WTC11 (cell line): ENCODE measurements at regions not wholly inside any gene's neighbourhood (a gene's known extent, or its start where the extent isn't known, plus 50 kb on each side); places are given as distances from the start of the nearest gene placed in this dataset.

Source experiments
- ATAC-seq: fragments of 200-7000 bp; cut with Tn5 transposase; 2 replicates; pipeline ENCODE4 v1.10.0; 2021; ENCODE audit warnings: mild to moderate bottlenecking, moderate library complexity
- CTCF ChIA-PET: fragments of 300-600 bp; sonication (Branson Sonifier 250); formaldehyde crosslinking; loops from one replicate; lab custom pipeline; 2021; ENCODE audit warnings: antibody characterized with exemption; lab: Charles Lee
- POLR2A ChIA-PET: fragments of 350-600 bp; sonication (Branson Sonifier 250); formaldehyde crosslinking; loops from one replicate; lab custom pipeline; 2021; ENCODE audit warnings: antibody characterized with exemption; lab: Charles Lee
- DNase-seq: peaks from one replicate; pipeline ENCODE4 v3.0.0; 2021; ENCODE audit warnings: low spot score
- H3K27ac Mint-ChIP-seq: 2 replicates; pipeline ENCODE4 v1.8.0; 2021; ENCODE audit warnings: mixed read lengths
- H3K27me3 Mint-ChIP-seq: 2 replicates; pipeline ENCODE4 v1.8.0; 2021; ENCODE audit warnings: low read depth, mild to moderate bottlenecking, moderate library complexity, mixed read lengths
- H3K36me3 Mint-ChIP-seq: 2 replicates; pipeline ENCODE4 v1.8.0; 2021; ENCODE audit warnings: mixed read lengths
- H3K4me1 Mint-ChIP-seq: 2 replicates; pipeline ENCODE4 v1.8.0; 2022; ENCODE audit warnings: mixed read lengths
- H3K4me3 Mint-ChIP-seq: 2 replicates; pipeline ENCODE4 v1.8.0; 2021; ENCODE audit warnings: mild to moderate bottlenecking, moderate library complexity, mixed read lengths
- H3K9me3 Mint-ChIP-seq: 2 replicates; pipeline ENCODE4 v1.8.0; 2021; ENCODE audit warnings: mixed read lengths
- ESRRA ChIP-seq: sonication (generic); formaldehyde crosslinking; IDR thresholded peaks from 2 replicates; pipeline ENCODE4 v1.8.1; 2022; ENCODE audit warnings: mild to moderate bottlenecking, missing genetic modification reagents, borderline replicate concordance
- ETV6 ChIP-seq: sonication (generic); formaldehyde crosslinking; IDR thresholded peaks from 2 replicates; pipeline ENCODE4 v1.8.1; 2022; ENCODE audit warnings: mild to moderate bottlenecking, missing genetic modification reagents
- KAT7 ChIP-seq: sonication (generic); formaldehyde crosslinking; IDR thresholded peaks from 2 replicates; pipeline ENCODE4 v1.8.1; 2023; ENCODE audit warnings: missing genetic modification reagents, mild to moderate bottlenecking, borderline replicate concordance
- MXD4 ChIP-seq: fragments of 250-450 bp; sonication (Bioruptor Pico); IDR thresholded peaks from 2 replicates; pipeline ENCODE4 v1.8.0; 2021; ENCODE audit warnings: mild to moderate bottlenecking, moderate library complexity, borderline replicate concordance
- PRRX2 ChIP-seq: fragments of 250-450 bp; sonication (Bioruptor Pico); IDR thresholded peaks from 2 replicates; pipeline ENCODE4 v1.8.0; 2021; ENCODE audit warnings: mild to moderate bottlenecking
- RELA ChIP-seq: sonication (generic); formaldehyde crosslinking; IDR thresholded peaks from 2 replicates; pipeline ENCODE4 v1.8.1; 2022; ENCODE audit warnings: missing genetic modification reagents, mild to moderate bottlenecking, borderline replicate concordance
- SOX15 ChIP-seq: fragments of 250-450 bp; sonication (Bioruptor Pico); IDR thresholded peaks from 2 replicates; pipeline ENCODE4 v1.9.0; 2021; ENCODE audit warnings: mild to moderate bottlenecking
- TEAD4 ChIP-seq: sonication (generic); formaldehyde crosslinking; IDR thresholded peaks from 2 replicates; pipeline ENCODE4 v1.8.0; 2022; ENCODE audit warnings: mild to moderate bottlenecking, missing genetic modification reagents
- ZNF416 ChIP-seq: fragments of 250-450 bp; sonication (Bioruptor Pico); IDR thresholded peaks from 2 replicates; pipeline ENCODE4 v1.9.0; 2021; ENCODE audit warnings: mild to moderate bottlenecking, inconsistent platforms
- ZNF423 ChIP-seq: fragments of 250-450 bp; sonication (Bioruptor Pico); IDR thresholded peaks from 2 replicates; pipeline ENCODE4 v2.1.2; 2022; ENCODE audit warnings: mild to moderate bottlenecking, moderate library complexity
- TF ChIP-seq, protein P1 (sequence below): fragments of 250-450 bp; sonication (Bioruptor Pico); IDR thresholded peaks from 2 replicates; pipeline ENCODE4 v1.9.0; 2021; ENCODE audit warnings: mild to moderate bottlenecking
- TF ChIP-seq, protein P2 (sequence below): sonication (generic); formaldehyde crosslinking; IDR thresholded peaks from 2 replicates; pipeline ENCODE4 v1.8.0; 2023; ENCODE audit warnings: mild to moderate bottlenecking, missing genetic modification reagents
- TF ChIP-seq, protein P3 (sequence below): sonication (generic); formaldehyde crosslinking; IDR thresholded peaks from 2 replicates; pipeline ENCODE4 v1.8.1; 2023; ENCODE audit warnings: mild to moderate bottlenecking, missing genetic modification reagents, moderate library complexity
- TF ChIP-seq, protein P4 (sequence below): fragments of 250-450 bp; sonication (Bioruptor Pico); IDR thresholded peaks from 2 replicates; pipeline ENCODE4 v1.9.0; 2021; ENCODE audit warnings: mild to moderate bottlenecking
- TF ChIP-seq, protein P5 (sequence below): sonication (generic); formaldehyde crosslinking; IDR thresholded peaks from 2 replicates; pipeline ENCODE4 v1.8.1; 2022; ENCODE audit warnings: low read depth, mild to moderate bottlenecking, moderate library complexity, missing genetic modification reagents, borderline replicate concordance
- TF ChIP-seq, protein P6 (sequence below): sonication (generic); formaldehyde crosslinking; IDR thresholded peaks from 2 replicates; pipeline ENCODE4 v1.8.0; 2022; ENCODE audit warnings: mild to moderate bottlenecking, missing genetic modification reagents

DNA sequence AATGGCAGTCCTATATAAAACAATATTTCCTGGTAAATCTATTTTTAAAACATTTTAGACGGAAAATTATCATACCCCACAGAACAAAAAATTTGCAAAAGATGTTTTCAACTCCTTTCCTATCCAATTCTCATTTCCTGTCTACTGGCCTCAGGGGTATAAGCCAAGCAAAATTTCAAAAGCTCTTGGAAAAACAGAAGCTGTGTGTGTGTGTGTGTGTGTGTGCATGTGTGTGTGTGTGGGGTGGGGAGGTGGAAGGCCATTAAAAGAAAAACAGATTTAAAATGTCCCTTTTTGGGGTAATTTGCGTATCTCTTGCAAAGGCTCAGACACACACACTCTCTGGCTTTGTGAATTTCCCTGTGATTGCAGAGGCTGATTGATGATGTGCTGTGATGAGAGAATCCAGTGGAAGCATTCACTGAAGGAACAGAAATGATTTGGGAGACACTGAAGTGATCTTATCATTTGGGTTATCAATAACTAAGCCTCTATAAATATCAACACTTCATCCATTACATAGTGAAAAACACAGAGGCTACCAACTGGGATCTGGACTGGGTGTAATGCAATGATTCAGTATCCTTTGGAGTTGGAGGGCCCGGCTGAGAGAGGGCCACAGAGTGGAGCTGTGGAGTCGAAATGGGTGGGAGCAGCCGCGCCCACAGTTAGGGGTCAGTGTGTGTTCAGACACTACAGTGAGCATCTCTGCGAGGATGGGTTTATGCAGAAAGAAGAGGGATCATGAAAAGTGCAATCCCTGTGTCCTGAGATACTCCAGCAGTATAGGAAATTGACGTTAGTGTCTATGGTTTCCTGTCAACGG, 106.8 kb upstream of the PREP start (continued):
- TF ChIP-seq, protein P1, sequence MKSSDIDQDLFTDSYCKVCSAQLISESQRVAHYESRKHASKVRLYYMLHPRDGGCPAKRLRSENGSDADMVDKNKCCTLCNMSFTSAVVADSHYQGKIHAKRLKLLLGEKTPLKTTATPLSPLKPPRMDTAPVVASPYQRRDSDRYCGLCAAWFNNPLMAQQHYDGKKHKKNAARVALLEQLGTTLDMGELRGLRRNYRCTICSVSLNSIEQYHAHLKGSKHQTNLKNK (CRISPR knock-in tag) = no peak
- TF ChIP-seq ESRRA (CRISPR knock-in tag) (no peak), KAT7 (CRISPR knock-in tag) (no peak)

DNA sequence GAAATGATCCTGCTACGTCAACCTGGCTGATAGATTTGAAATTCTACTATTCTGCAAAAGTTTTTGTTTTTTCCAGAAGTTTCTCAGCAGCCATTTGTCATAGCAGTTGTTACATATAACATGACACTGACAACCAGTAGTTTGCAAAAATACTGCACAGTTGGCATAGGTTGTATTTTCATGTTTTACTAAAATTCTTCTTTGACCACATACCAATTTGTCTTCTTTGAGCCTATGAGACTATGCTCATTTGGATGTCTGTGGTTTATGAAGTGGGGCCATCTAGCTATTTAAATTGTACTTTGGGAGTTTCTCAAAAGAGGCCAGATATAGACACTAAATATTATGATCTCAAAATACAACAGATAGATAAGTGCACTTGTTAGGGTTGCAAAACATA, 104.9 kb upstream of the PREP start:
- TF ChIP-seq, protein P2, sequence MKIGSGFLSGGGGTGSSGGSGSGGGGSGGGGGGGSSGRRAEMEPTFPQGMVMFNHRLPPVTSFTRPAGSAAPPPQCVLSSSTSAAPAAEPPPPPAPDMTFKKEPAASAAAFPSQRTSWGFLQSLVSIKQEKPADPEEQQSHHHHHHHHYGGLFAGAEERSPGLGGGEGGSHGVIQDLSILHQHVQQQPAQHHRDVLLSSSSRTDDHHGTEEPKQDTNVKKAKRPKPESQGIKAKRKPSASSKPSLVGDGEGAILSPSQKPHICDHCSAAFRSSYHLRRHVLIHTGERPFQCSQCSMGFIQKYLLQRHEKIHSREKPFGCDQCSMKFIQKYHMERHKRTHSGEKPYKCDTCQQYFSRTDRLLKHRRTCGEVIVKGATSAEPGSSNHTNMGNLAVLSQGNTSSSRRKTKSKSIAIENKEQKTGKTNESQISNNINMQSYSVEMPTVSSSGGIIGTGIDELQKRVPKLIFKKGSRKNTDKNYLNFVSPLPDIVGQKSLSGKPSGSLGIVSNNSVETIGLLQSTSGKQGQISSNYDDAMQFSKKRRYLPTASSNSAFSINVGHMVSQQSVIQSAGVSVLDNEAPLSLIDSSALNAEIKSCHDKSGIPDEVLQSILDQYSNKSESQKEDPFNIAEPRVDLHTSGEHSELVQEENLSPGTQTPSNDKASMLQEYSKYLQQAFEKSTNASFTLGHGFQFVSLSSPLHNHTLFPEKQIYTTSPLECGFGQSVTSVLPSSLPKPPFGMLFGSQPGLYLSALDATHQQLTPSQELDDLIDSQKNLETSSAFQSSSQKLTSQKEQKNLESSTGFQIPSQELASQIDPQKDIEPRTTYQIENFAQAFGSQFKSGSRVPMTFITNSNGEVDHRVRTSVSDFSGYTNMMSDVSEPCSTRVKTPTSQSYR (CRISPR knock-in tag) = no peak
- TF ChIP-seq, protein P3, sequence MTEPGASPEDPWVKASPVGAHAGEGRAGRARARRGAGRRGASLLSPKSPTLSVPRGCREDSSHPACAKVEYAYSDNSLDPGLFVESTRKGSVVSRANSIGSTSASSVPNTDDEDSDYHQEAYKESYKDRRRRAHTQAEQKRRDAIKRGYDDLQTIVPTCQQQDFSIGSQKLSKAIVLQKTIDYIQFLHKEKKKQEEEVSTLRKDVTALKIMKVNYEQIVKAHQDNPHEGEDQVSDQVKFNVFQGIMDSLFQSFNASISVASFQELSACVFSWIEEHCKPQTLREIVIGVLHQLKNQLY (CRISPR knock-in tag) = no peak
- no peak for TF ChIP-seq TEAD4
- TF ChIP-seq, protein P4, sequence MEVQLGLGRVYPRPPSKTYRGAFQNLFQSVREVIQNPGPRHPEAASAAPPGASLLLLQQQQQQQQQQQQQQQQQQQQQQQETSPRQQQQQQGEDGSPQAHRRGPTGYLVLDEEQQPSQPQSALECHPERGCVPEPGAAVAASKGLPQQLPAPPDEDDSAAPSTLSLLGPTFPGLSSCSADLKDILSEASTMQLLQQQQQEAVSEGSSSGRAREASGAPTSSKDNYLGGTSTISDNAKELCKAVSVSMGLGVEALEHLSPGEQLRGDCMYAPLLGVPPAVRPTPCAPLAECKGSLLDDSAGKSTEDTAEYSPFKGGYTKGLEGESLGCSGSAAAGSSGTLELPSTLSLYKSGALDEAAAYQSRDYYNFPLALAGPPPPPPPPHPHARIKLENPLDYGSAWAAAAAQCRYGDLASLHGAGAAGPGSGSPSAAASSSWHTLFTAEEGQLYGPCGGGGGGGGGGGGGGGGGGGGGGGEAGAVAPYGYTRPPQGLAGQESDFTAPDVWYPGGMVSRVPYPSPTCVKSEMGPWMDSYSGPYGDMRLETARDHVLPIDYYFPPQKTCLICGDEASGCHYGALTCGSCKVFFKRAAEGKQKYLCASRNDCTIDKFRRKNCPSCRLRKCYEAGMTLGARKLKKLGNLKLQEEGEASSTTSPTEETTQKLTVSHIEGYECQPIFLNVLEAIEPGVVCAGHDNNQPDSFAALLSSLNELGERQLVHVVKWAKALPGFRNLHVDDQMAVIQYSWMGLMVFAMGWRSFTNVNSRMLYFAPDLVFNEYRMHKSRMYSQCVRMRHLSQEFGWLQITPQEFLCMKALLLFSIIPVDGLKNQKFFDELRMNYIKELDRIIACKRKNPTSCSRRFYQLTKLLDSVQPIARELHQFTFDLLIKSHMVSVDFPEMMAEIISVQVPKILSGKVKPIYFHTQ (CRISPR knock-in tag) = no peak
- TF ChIP-seq, protein P5, sequence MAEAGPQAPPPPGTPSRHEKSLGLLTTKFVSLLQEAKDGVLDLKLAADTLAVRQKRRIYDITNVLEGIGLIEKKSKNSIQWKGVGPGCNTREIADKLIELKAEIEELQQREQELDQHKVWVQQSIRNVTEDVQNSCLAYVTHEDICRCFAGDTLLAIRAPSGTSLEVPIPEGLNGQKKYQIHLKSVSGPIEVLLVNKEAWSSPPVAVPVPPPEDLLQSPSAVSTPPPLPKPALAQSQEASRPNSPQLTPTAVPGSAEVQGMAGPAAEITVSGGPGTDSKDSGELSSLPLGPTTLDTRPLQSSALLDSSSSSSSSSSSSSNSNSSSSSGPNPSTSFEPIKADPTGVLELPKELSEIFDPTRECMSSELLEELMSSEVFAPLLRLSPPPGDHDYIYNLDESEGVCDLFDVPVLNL (CRISPR knock-in tag) = no peak
- TF ChIP-seq, protein P6, sequence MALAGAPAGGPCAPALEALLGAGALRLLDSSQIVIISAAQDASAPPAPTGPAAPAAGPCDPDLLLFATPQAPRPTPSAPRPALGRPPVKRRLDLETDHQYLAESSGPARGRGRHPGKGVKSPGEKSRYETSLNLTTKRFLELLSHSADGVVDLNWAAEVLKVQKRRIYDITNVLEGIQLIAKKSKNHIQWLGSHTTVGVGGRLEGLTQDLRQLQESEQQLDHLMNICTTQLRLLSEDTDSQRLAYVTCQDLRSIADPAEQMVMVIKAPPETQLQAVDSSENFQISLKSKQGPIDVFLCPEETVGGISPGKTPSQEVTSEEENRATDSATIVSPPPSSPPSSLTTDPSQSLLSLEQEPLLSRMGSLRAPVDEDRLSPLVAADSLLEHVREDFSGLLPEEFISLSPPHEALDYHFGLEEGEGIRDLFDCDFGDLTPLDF (CRISPR knock-in tag) = no peak
- CTCF ChIA-PET = no interaction called here
- no peaks in the 10 kb centered on the region for H3K9me3 Mint-ChIP-seq
- no peaks in the 10 kb centered on the region for H3K36me3 Mint-ChIP-seq
- POLR2A ChIA-PET = no interaction called here
- no peaks in the 10 kb centered on the region for H3K4me1 Mint-ChIP-seq
- H3K27me3 Mint-ChIP-seq = peaks cover 3% of the 10 kb centered on the region; the same call in 1 of the 2 replicates
- no peak for ATAC-seq
- no peak overlapping the region for H3K27ac Mint-ChIP-seq
- no peak for DNase-seq
- H3K4me3 Mint-ChIP-seq = no peak overlapping the region

DNA sequence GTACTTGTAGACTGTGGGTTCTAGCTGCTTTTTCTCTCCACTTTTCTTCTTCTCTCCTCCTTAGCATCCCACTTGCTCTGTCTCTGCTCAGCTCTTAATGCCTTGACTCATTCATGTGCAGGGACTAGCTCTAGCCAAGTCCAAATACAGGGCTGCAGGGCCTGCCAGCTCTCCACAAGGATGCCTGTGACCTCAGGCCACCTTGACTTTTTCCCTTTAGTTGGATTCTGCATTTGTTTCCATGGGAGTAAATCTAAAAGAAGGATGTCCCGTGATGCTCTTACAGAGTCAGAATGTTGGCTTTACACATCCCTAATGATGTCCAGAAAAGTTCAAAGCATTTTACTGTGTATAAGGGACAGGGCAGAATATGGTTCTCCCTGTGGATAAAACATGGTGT, 101.8 kb upstream of the PREP start:
- ChIA-PET POLR2A (no interaction called here), CTCF (no interaction called here)
- Mint-ChIP-seq H3K36me3 (no peaks in the 10 kb centered on the region), H3K27me3 (peaks cover 3% of the 10 kb centered on the region; the same call in 1 of the 2 replicates), H3K9me3 (no peaks in the 10 kb centered on the region), H3K4me1 (no peaks in the 10 kb centered on the region), H3K4me3 (no peak overlapping the region), H3K27ac (no peak overlapping the region)
- ATAC-seq (no peak), DNase-seq (no peak)
- TF ChIP-seq MXD4 (CRISPR knock-in tag) (no peak), KAT7 (CRISPR knock-in tag) (no peak), ESRRA (CRISPR knock-in tag) (no peak), ZNF416 (CRISPR knock-in tag) (no peak), SOX15 (no peak), ETV6 (CRISPR knock-in tag) (no peak), ZNF423 (CRISPR knock-in tag) (no peak), PRRX2 (no peak), RELA (CRISPR knock-in tag) (no peak)
